ENCODE measurements at regions not wholly inside any gene's neighbourhood (a gene's known extent, or its start where the extent isn't known, plus 50 kb on each side); places are given as distances from the start of the nearest gene placed in this dataset.

- intact Hi-C loops (cut with micrococcal nuclease; ENCODE audit: unreplicated experiment): no loop called here
- H3K27ac ChIP-seq (ENCODE audit: extremely low read length, insufficient read depth, low read length): no peak overlapping the region
- TF ChIP-seq TARDBP (CRISPR knock-in tag; IDR thresholded peaks at IDR 0.05): no peak
- TF ChIP-seq DZIP1 (CRISPR knock-in tag; IDR thresholded peaks at IDR 0.05): no peak
- no peak for TF ChIP-seq AKNA (CRISPR knock-in tag; IDR thresholded peaks at IDR 0.05; ENCODE audit: borderline replicate concordance)
- no peak for TF ChIP-seq SOX6 (IDR thresholded peaks at IDR 0.05)
- TF ChIP-seq SOX6 (CRISPR knock-in tag; IDR thresholded peaks at IDR 0.05): no peak
- TF ChIP-seq ZNF672 (CRISPR knock-in tag; IDR thresholded peaks at IDR 0.05): no peak
- TF ChIP-seq CHD4 (IDR thresholded peaks at IDR 0.05; ENCODE audit: borderline replicate concordance, low read length): no peak
- TF ChIP-seq NR3C1 (CRISPR knock-in tag; IDR thresholded peaks at IDR 0.05): no peak
- no peak for TF ChIP-seq SP4 (CRISPR knock-in tag; IDR thresholded peaks at IDR 0.05)
- TF ChIP-seq STAG1 (CRISPR knock-in tag; IDR thresholded peaks at IDR 0.05): no peak
- no peak for TF ChIP-seq SIX1 (CRISPR knock-in tag; IDR thresholded peaks at IDR 0.05; ENCODE audit: borderline replicate concordance)
- no peak for TF ChIP-seq IKZF1 (IDR thresholded peaks at IDR 0.05)
- TF ChIP-seq RXRB (CRISPR knock-in tag; IDR thresholded peaks at IDR 0.05; ENCODE audit: borderline replicate concordance): no peak
- no peak for TF ChIP-seq ZNF703 (CRISPR knock-in tag; IDR thresholded peaks at IDR 0.05; ENCODE audit: borderline replicate concordance)
- no peak for TF ChIP-seq ATF4 (CRISPR knock-in tag; IDR thresholded peaks at IDR 0.05)
- TF ChIP-seq CENPX (CRISPR knock-in tag; IDR thresholded peaks at IDR 0.05): no peak
- no peak for TF ChIP-seq ZNF329 (CRISPR knock-in tag; IDR thresholded peaks at IDR 0.05; ENCODE audit: low read depth)
- TF ChIP-seq CREB3 (CRISPR knock-in tag; IDR thresholded peaks at IDR 0.05): no peak
- no peak for TF ChIP-seq HMG20B (CRISPR knock-in tag; conservative IDR thresholded peaks at IDR 0.05)
These were observed 75.4 kb downstream of the FAT4 start for GRCh38 chr4:125390126-125390525.

More at GRCh38 chr4:125390126-125390525, 75.4 kb downstream of the FAT4 start:
- no peak for DNase-seq (ENCODE audit: low spot score)
- no peak for ATAC-seq
- no TSS peak for BruUV-seq (replicated peaks)
- H3K4me1 ChIP-seq (ENCODE audit: insufficient read depth, low read length): no peaks in the 10 kb centered on the region
- no peak overlapping the region for H3K4me2 ChIP-seq (ENCODE audit: low read depth, low read length)
- no peaks in the 10 kb centered on the region for H3K79me2 ChIP-seq (ENCODE audit: insufficient read depth, low read length)
- POLR2A ChIA-PET: no interaction called here
- FAIRE-seq: no peak
- H2AFZ ChIP-seq (ENCODE audit: low read length): no peak overlapping the region
- no peaks in the 10 kb centered on the region for H3K27me3 ChIP-seq (ENCODE audit: control insufficient read depth in 1 of 2, insufficient read depth in 2 of 2, low read length in 2 of 2)
- H4K20me1 ChIP-seq (ENCODE audit: insufficient read depth, low read length): no peaks in the 10 kb centered on the region
- H3K36me3 ChIP-seq (replicated peaks in 1 of 2; ENCODE audit: control insufficient read depth in 1 of 2, insufficient read depth in 2 of 2, low read length in 2 of 2): no peaks in the 10 kb centered on the region
- no peak overlapping the region for H3K4me3 ChIP-seq (replicated peaks in 1 of 3; ENCODE audit: insufficient read depth in 1 of 3, low read depth in 2 of 3, low read length in 3 of 3)
- WGBS (ENCODE audit: low lambda C conversion rate): 39% methylated on average over 4 of the region's 4 CpGs
- H3K9me3 ChIP-seq (ENCODE audit: low read length): no peaks in the 10 kb centered on the region
- no peak overlapping the region for H3K9ac ChIP-seq (ENCODE audit: insufficient read depth, low read depth, low read length)
- in situ Hi-C loops (cut with HindIII; ENCODE audit: extremely low pct_ligation_motif_present, low pct_unique_long_range_greater_than_20kb): no loop called here
- CTCF ChIA-PET (ENCODE audit: low intra/inter-chr PET ratio, low total read pairs): no interaction called here
